OCI-LY1 (cell line): ENCODE measurements at regions not wholly inside any gene's neighbourhood (a gene's known extent, or its start where the extent isn't known, plus 50 kb on each side); places are given as distances from the start of the nearest gene placed in this dataset.

Experiments
- CTCF ChIP-seq: fragments of 200-600 bp; sonication (generic), shearing (Covaris generic); IDR thresholded peaks from 2 replicates; pipeline ENCODE4 v1.5.1; 2017; ENCODE audit warnings: mild to moderate bottlenecking, antibody characterized with exemption, low read length, moderate library complexity, mixed read lengths
- EZH2 ChIP-seq: fragments of 200-600 bp; sonication (generic), shearing (Covaris generic); IDR thresholded peaks from 2 replicates; pipeline ENCODE4 v1.8.0; 2017; ENCODE audit warnings: borderline replicate concordance, mixed run types, mild to moderate bottlenecking, antibody characterized with exemption, low read length, moderate library complexity, mixed read lengths

- no peak for TF ChIP-seq EZH2
- no peak for TF ChIP-seq CTCF
Measured at GRCh38 chr6:163687075-163687474, 272.6 kb downstream of the QKI start.
